ENCODE measurements at regions not wholly inside any gene's neighbourhood (a gene's known extent, or its start where the extent isn't known, plus 50 kb on each side); places are given as distances from the start of the nearest gene placed in this dataset.
"Not testable (repeated sequence)": the region's sequence is repeated elsewhere in the genome, so short reads cannot be mapped to it uniquely, and the experiment has no call there.

GRCh38 chr7:16369855-16370254, 51.5 kb downstream of the CRPPA start:
- Histone ChIP-seq H3K27me3 (ENCODE audit: control insufficient read depth in 2 of 2, insufficient read depth in 2 of 2, low read length in 2 of 2) (no peaks in the 10 kb centered on the region), H3K36me3 (ENCODE audit: control insufficient read depth in 2 of 2, insufficient read depth in 2 of 2, low read length in 2 of 2) (peaks cover 0 to 4% of the 10 kb centered on the region in 2 donors), H3K27ac (ENCODE audit: low read depth in 2 of 2, low read length in 2 of 2) (no peak overlapping the region), H3K4me1 (ENCODE audit: control insufficient read depth in 2 of 2, insufficient read depth in 2 of 2, low read length in 2 of 2) (no peaks in the 10 kb centered on the region), H3K4me3 (ENCODE audit: low read length in 2 of 2) (no peak overlapping the region), H3K9me3 (ENCODE audit: control insufficient read depth in 2 of 2, low read length in 2 of 2) (peaks cover 0 to 6% of the 10 kb centered on the region in 2 donors), H3K9ac (ENCODE audit: low read depth in 1 of 2, low read length in 2 of 2) (no peak overlapping the region)

GRCh38 chr7:16369309-16369708, 52.0 kb downstream of the CRPPA start:
- not testable (repeated sequence) for H3K4me1 ChIP-seq (ENCODE audit: control insufficient read depth in 2 of 2, insufficient read depth in 2 of 2, low read length in 2 of 2); H3K27ac ChIP-seq (ENCODE audit: low read depth in 2 of 2, low read length in 2 of 2); H3K27me3 ChIP-seq (ENCODE audit: control insufficient read depth in 2 of 2, insufficient read depth in 2 of 2, low read length in 2 of 2); H3K9me3 ChIP-seq (ENCODE audit: control insufficient read depth in 2 of 2, low read length in 2 of 2); H3K36me3 ChIP-seq (ENCODE audit: control insufficient read depth in 2 of 2, insufficient read depth in 2 of 2, low read length in 2 of 2); H3K9ac ChIP-seq (ENCODE audit: low read depth in 1 of 2, low read length in 2 of 2); H3K4me3 ChIP-seq (ENCODE audit: low read length in 2 of 2)

- Histone ChIP-seq H3K27ac (ENCODE audit: low read depth in 2 of 2, low read length in 2 of 2) (no peak overlapping the region), H3K9me3 (ENCODE audit: control insufficient read depth in 2 of 2, low read length in 2 of 2) (peaks cover 0 to 6% of the 10 kb centered on the region in 2 donors), H3K36me3 (ENCODE audit: control insufficient read depth in 2 of 2, insufficient read depth in 2 of 2, low read length in 2 of 2) (peaks cover 0 to 4% of the 10 kb centered on the region in 2 donors), H3K4me1 (ENCODE audit: control insufficient read depth in 2 of 2, insufficient read depth in 2 of 2, low read length in 2 of 2) (no peaks in the 10 kb centered on the region), H3K9ac (ENCODE audit: low read depth in 1 of 2, low read length in 2 of 2) (no peak overlapping the region), H3K27me3 (ENCODE audit: control insufficient read depth in 2 of 2, insufficient read depth in 2 of 2, low read length in 2 of 2) (no peaks in the 10 kb centered on the region), H3K4me3 (ENCODE audit: low read length in 2 of 2) (no peak overlapping the region)
Measured at GRCh38 chr7:16368885-16369284, 52.5 kb downstream of the CRPPA start.

- no peak overlapping the region for H3K27ac ChIP-seq (ENCODE audit: low read depth in 2 of 2, low read length in 2 of 2)
- H3K36me3 ChIP-seq (ENCODE audit: control insufficient read depth in 2 of 2, insufficient read depth in 2 of 2, low read length in 2 of 2) = peaks cover 0 to 4% of the 10 kb centered on the region in 2 donors
- H3K27me3 ChIP-seq (ENCODE audit: control insufficient read depth in 2 of 2, insufficient read depth in 2 of 2, low read length in 2 of 2) = no peaks in the 10 kb centered on the region
- peaks cover 0 to 6% of the 10 kb centered on the region in 2 donors for H3K9me3 ChIP-seq (ENCODE audit: control insufficient read depth in 2 of 2, low read length in 2 of 2)
- H3K4me3 ChIP-seq (ENCODE audit: low read length in 2 of 2) = no peak overlapping the region
- no peak overlapping the region for H3K9ac ChIP-seq (ENCODE audit: low read depth in 1 of 2, low read length in 2 of 2)
- no peaks in the 10 kb centered on the region for H3K4me1 ChIP-seq (ENCODE audit: control insufficient read depth in 2 of 2, insufficient read depth in 2 of 2, low read length in 2 of 2)
Measured at GRCh38 chr7:16367115-16367514, 54.2 kb downstream of the CRPPA start.

- Histone ChIP-seq H3K9me3 (ENCODE audit: control insufficient read depth in 2 of 2, low read length in 2 of 2) (peaks cover 0 to 6% of the 10 kb centered on the region in 2 donors), H3K27ac (ENCODE audit: low read depth in 2 of 2, low read length in 2 of 2) (no peak overlapping the region), H3K36me3 (ENCODE audit: control insufficient read depth in 2 of 2, insufficient read depth in 2 of 2, low read length in 2 of 2) (peaks cover 0 to 4% of the 10 kb centered on the region in 2 donors), H3K27me3 (ENCODE audit: control insufficient read depth in 2 of 2, insufficient read depth in 2 of 2, low read length in 2 of 2) (no peaks in the 10 kb centered on the region), H3K4me1 (ENCODE audit: control insufficient read depth in 2 of 2, insufficient read depth in 2 of 2, low read length in 2 of 2) (no peaks in the 10 kb centered on the region), H3K9ac (ENCODE audit: low read depth in 1 of 2, low read length in 2 of 2) (no peak overlapping the region), H3K4me3 (ENCODE audit: low read length in 2 of 2) (no peak overlapping the region)
Measured at GRCh38 chr7:16365952-16366351, 55.4 kb downstream of the CRPPA start.

GRCh38 chr7:16365177-16365576, 56.2 kb downstream of the CRPPA start:
- Histone ChIP-seq H3K27ac (ENCODE audit: low read depth in 2 of 2, low read length in 2 of 2) (no peak overlapping the region), H3K4me1 (ENCODE audit: control insufficient read depth in 2 of 2, insufficient read depth in 2 of 2, low read length in 2 of 2) (no peaks in the 10 kb centered on the region), H3K27me3 (ENCODE audit: control insufficient read depth in 2 of 2, insufficient read depth in 2 of 2, low read length in 2 of 2) (no peaks in the 10 kb centered on the region), H3K4me3 (ENCODE audit: low read length in 2 of 2) (no peak overlapping the region), H3K36me3 (ENCODE audit: control insufficient read depth in 2 of 2, insufficient read depth in 2 of 2, low read length in 2 of 2) (peaks cover 0 to 2% of the 10 kb centered on the region in 2 donors), H3K9me3 (ENCODE audit: control insufficient read depth in 2 of 2, low read length in 2 of 2) (peaks cover 0 to 4% of the 10 kb centered on the region in 2 donors), H3K9ac (ENCODE audit: low read depth in 1 of 2, low read length in 2 of 2) (no peak overlapping the region)

- H3K27ac ChIP-seq (ENCODE audit: low read depth in 2 of 2, low read length in 2 of 2) = no peak overlapping the region
- H3K9me3 ChIP-seq (ENCODE audit: control insufficient read depth in 2 of 2, low read length in 2 of 2) = no peaks in the 10 kb centered on the region
- H3K4me1 ChIP-seq (ENCODE audit: control insufficient read depth in 2 of 2, insufficient read depth in 2 of 2, low read length in 2 of 2) = peaks cover 3 to 4% of the 10 kb centered on the region in 2 donors
- H3K4me3 ChIP-seq (ENCODE audit: low read length in 2 of 2) = no peak overlapping the region
- no peaks in the 10 kb centered on the region for H3K27me3 ChIP-seq (ENCODE audit: control insufficient read depth in 2 of 2, insufficient read depth in 2 of 2, low read length in 2 of 2)
- H3K36me3 ChIP-seq (ENCODE audit: control insufficient read depth in 2 of 2, insufficient read depth in 2 of 2, low read length in 2 of 2) = no peaks in the 10 kb centered on the region
- no peak overlapping the region for H3K9ac ChIP-seq (ENCODE audit: low read depth in 1 of 2, low read length in 2 of 2)
Measured at GRCh38 chr7:16359216-16359615, 62.1 kb downstream of the CRPPA start.

- H3K27ac ChIP-seq (ENCODE audit: low read depth in 2 of 2, low read length in 2 of 2) = no peak overlapping the region
Measured at GRCh38 chr7:16357921-16358320, 63.4 kb downstream of the CRPPA start.

GRCh38 chr7:16357474-16357873, 63.9 kb downstream of the CRPPA start:
- Histone ChIP-seq H3K27me3 (ENCODE audit: control insufficient read depth in 2 of 2, insufficient read depth in 2 of 2, low read length in 2 of 2) (no peaks in the 10 kb centered on the region), H3K9me3 (ENCODE audit: control insufficient read depth in 2 of 2, low read length in 2 of 2) (no peaks in the 10 kb centered on the region), H3K27ac (ENCODE audit: low read depth in 2 of 2, low read length in 2 of 2) (no peak overlapping the region), H3K4me1 (ENCODE audit: control insufficient read depth in 2 of 2, insufficient read depth in 2 of 2, low read length in 2 of 2) (peaks cover 3 to 4% of the 10 kb centered on the region in 2 donors), H3K9ac (ENCODE audit: low read depth in 1 of 2, low read length in 2 of 2) (no peak overlapping the region), H3K4me3 (ENCODE audit: low read length in 2 of 2) (no peak overlapping the region), H3K36me3 (ENCODE audit: control insufficient read depth in 2 of 2, insufficient read depth in 2 of 2, low read length in 2 of 2) (no peaks in the 10 kb centered on the region)

More at GRCh38 chr7:16357921-16358320, 63.4 kb downstream of the CRPPA start:
- no peaks in the 10 kb centered on the region for H3K36me3 ChIP-seq (ENCODE audit: control insufficient read depth in 2 of 2, insufficient read depth in 2 of 2, low read length in 2 of 2)
- no peaks in the 10 kb centered on the region for H3K9me3 ChIP-seq (ENCODE audit: control insufficient read depth in 2 of 2, low read length in 2 of 2)
- H3K27me3 ChIP-seq (ENCODE audit: control insufficient read depth in 2 of 2, insufficient read depth in 2 of 2, low read length in 2 of 2) = no peaks in the 10 kb centered on the region
- no peak overlapping the region for H3K9ac ChIP-seq (ENCODE audit: low read depth in 1 of 2, low read length in 2 of 2)
- no peak overlapping the region for H3K4me3 ChIP-seq (ENCODE audit: low read length in 2 of 2)
- peaks cover 3 to 4% of the 10 kb centered on the region in 2 donors for H3K4me1 ChIP-seq (ENCODE audit: control insufficient read depth in 2 of 2, insufficient read depth in 2 of 2, low read length in 2 of 2)

GRCh38 chr7:16356301-16356958, 64.9 kb downstream of the CRPPA start:
- Histone ChIP-seq H3K4me1 (ENCODE audit: control insufficient read depth in 2 of 2, insufficient read depth in 2 of 2, low read length in 2 of 2) (peaks cover 3 to 4% of the 10 kb centered on the region in 2 donors), H3K27ac (ENCODE audit: low read depth in 2 of 2, low read length in 2 of 2) (no peak overlapping the region), H3K9ac (ENCODE audit: low read depth in 1 of 2, low read length in 2 of 2) (no peak overlapping the region), H3K27me3 (ENCODE audit: control insufficient read depth in 2 of 2, insufficient read depth in 2 of 2, low read length in 2 of 2) (no peaks in the 10 kb centered on the region), H3K9me3 (ENCODE audit: control insufficient read depth in 2 of 2, low read length in 2 of 2) (no peaks in the 10 kb centered on the region), H3K36me3 (ENCODE audit: control insufficient read depth in 2 of 2, insufficient read depth in 2 of 2, low read length in 2 of 2) (no peaks in the 10 kb centered on the region), H3K4me3 (ENCODE audit: low read length in 2 of 2) (no peak overlapping the region)
